Fibroblast of the aortic adventitia (primary cell): ENCODE measurements at regions not wholly inside any gene's neighbourhood (a gene's known extent, or its start where the extent isn't known, plus 50 kb on each side); places are given as distances from the start of the nearest gene placed in this dataset.

Experiments used
- DNase-seq: peaks from one replicate; pipeline ENCODE4 v3.0.0-alpha.2; 2010; ENCODE audit warnings: low read depth
- H3K4me3 ChIP-seq: 2 replicates; pipeline ENCODE4 v1.5.1; 2011; ENCODE audit warnings: low read depth, mild to moderate bottlenecking, control low read depth, low read length, moderate library complexity
- TF ChIP-seq, protein P1 (sequence below): IDR thresholded peaks from 2 replicates; pipeline ENCODE4 v1.5.1; 2011; ENCODE audit warnings: mild to moderate bottlenecking, low read length, control low read depth, inconsistent platforms; ENCODE audit not compliant: insufficient read depth

DNA sequence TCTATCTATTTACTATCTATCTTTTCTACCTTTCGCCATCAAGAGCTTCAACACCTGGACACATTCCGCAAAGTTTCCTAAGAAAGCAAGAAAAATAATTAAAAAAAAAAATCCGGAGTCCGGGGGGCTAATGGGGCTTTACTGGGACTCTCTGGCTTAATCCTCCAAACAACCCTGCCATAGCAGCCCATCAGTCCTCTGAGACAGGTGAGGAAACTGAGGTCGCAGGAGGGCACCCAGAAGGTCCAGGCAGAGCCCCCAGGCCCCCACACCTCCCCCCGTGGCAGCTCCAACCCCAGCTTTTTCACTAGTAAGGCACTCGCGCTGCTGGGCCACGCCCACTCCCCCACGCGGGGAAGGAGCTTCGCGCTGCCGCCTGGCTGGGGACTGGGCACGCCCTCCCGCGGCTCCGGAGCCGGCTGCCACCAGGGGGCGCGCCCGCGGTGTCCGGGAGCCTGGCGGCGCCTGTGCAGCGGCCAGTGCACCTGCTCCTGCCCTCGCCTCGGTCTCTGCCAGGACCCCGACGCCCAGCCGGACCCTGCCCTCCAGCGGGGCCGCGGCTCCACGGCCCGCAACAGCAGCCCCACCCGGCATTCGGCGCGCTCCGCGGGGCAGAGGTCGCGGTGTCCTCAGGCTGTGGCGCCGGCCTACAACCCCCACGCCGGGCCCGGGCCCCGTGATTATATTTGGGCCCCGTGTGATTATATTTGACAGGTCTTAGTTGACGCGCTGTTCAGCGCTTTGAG, 54.1 kb upstream of the SAMD11 start:
- H3K4me3 ChIP-seq = no peak overlapping the region
- TF ChIP-seq, protein P1, sequence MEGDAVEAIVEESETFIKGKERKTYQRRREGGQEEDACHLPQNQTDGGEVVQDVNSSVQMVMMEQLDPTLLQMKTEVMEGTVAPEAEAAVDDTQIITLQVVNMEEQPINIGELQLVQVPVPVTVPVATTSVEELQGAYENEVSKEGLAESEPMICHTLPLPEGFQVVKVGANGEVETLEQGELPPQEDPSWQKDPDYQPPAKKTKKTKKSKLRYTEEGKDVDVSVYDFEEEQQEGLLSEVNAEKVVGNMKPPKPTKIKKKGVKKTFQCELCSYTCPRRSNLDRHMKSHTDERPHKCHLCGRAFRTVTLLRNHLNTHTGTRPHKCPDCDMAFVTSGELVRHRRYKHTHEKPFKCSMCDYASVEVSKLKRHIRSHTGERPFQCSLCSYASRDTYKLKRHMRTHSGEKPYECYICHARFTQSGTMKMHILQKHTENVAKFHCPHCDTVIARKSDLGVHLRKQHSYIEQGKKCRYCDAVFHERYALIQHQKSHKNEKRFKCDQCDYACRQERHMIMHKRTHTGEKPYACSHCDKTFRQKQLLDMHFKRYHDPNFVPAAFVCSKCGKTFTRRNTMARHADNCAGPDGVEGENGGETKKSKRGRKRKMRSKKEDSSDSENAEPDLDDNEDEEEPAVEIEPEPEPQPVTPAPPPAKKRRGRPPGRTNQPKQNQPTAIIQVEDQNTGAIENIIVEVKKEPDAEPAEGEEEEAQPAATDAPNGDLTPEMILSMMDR = peak; percentile 46
- peak; percentile 17 for DNase-seq
